WTC11 (cell line): ENCODE measurements at regions not wholly inside any gene's neighbourhood (a gene's known extent, or its start where the extent isn't known, plus 50 kb on each side); places are given as distances from the start of the nearest gene placed in this dataset.

Source experiments
- ATAC-seq: fragments of 200-7000 bp; cut with Tn5 transposase; 2 replicates; pipeline ENCODE4 v1.10.0; 2021; ENCODE audit warnings: mild to moderate bottlenecking, moderate library complexity
- CTCF ChIA-PET: fragments of 300-600 bp; sonication (Branson Sonifier 250); formaldehyde crosslinking; loops from one replicate; lab custom pipeline; 2021; ENCODE audit warnings: antibody characterized with exemption; lab: Charles Lee
- POLR2A ChIA-PET: fragments of 350-600 bp; sonication (Branson Sonifier 250); formaldehyde crosslinking; loops from one replicate; lab custom pipeline; 2021; ENCODE audit warnings: antibody characterized with exemption; lab: Charles Lee
- DNase-seq: peaks from one replicate; pipeline ENCODE4 v3.0.0; 2021; ENCODE audit warnings: low spot score
- H3K27ac Mint-ChIP-seq: 2 replicates; pipeline ENCODE4 v1.8.0; 2021; ENCODE audit warnings: mixed read lengths
- H3K27me3 Mint-ChIP-seq: 2 replicates; pipeline ENCODE4 v1.8.0; 2021; ENCODE audit warnings: low read depth, mild to moderate bottlenecking, moderate library complexity, mixed read lengths
- H3K36me3 Mint-ChIP-seq: 2 replicates; pipeline ENCODE4 v1.8.0; 2021; ENCODE audit warnings: mixed read lengths
- H3K4me1 Mint-ChIP-seq: 2 replicates; pipeline ENCODE4 v1.8.0; 2022; ENCODE audit warnings: mixed read lengths
- H3K4me3 Mint-ChIP-seq: 2 replicates; pipeline ENCODE4 v1.8.0; 2021; ENCODE audit warnings: mild to moderate bottlenecking, moderate library complexity, mixed read lengths
- H3K9me3 Mint-ChIP-seq: 2 replicates; pipeline ENCODE4 v1.8.0; 2021; ENCODE audit warnings: mixed read lengths
- CBFB ChIP-seq: sonication (generic); formaldehyde crosslinking; IDR thresholded peaks from 2 replicates; pipeline ENCODE4 v1.8.1; 2022; ENCODE audit warnings: mild to moderate bottlenecking, low read depth, missing genetic modification reagents
- CREM ChIP-seq: sonication (generic); formaldehyde crosslinking; IDR thresholded peaks from 2 replicates; pipeline ENCODE4 v1.8.1; 2022; ENCODE audit warnings: mild to moderate bottlenecking, missing genetic modification reagents, moderate library complexity
- EMX1 ChIP-seq: fragments of 250-450 bp; sonication (Bioruptor Pico); IDR thresholded peaks from 2 replicates; pipeline ENCODE4 v1.8.0; 2021; ENCODE audit warnings: mild to moderate bottlenecking
- FOXK1 ChIP-seq: sonication (generic); formaldehyde crosslinking; IDR thresholded peaks from 2 replicates; pipeline ENCODE4 v1.8.0; 2022; ENCODE audit warnings: mild to moderate bottlenecking, moderate library complexity, missing genetic modification reagents
- FOXP1 ChIP-seq: sonication (generic); formaldehyde crosslinking; IDR thresholded peaks from 2 replicates; pipeline ENCODE4 v1.8.0; 2022; ENCODE audit warnings: missing genetic modification reagents, mild to moderate bottlenecking, moderate library complexity, borderline replicate concordance
- IRF2 ChIP-seq: sonication (generic); formaldehyde crosslinking; IDR thresholded peaks from 2 replicates; pipeline ENCODE4 v1.8.0; 2022; ENCODE audit warnings: low read depth, missing genetic modification reagents, borderline replicate concordance
- JAZF1 ChIP-seq: fragments of 250-450 bp; sonication (Bioruptor Pico); IDR thresholded peaks from 2 replicates; pipeline ENCODE4 v1.9.0; 2021; ENCODE audit warnings: moderate library complexity, mild to moderate bottlenecking, inconsistent platforms
- KAT7 ChIP-seq: sonication (generic); formaldehyde crosslinking; IDR thresholded peaks from 2 replicates; pipeline ENCODE4 v1.8.1; 2023; ENCODE audit warnings: missing genetic modification reagents, mild to moderate bottlenecking, borderline replicate concordance
- NFE2L1 ChIP-seq: sonication (generic); formaldehyde crosslinking; IDR thresholded peaks from 2 replicates; pipeline ENCODE4 v1.8.1; 2023; ENCODE audit warnings: missing genetic modification reagents
- SMAD4 ChIP-seq: sonication (generic); formaldehyde crosslinking; IDR thresholded peaks from 2 replicates; pipeline ENCODE4 v1.8.0; 2022; ENCODE audit warnings: mild to moderate bottlenecking, missing genetic modification reagents
- ZNF138 ChIP-seq: sonication (generic); formaldehyde crosslinking; conservative IDR thresholded peaks from 2 replicates; pipeline ENCODE4 v1.8.1; 2022; ENCODE audit warnings: mild to moderate bottlenecking, moderate library complexity, missing genetic modification reagents
- ZNF396 ChIP-seq: fragments of 250-450 bp; sonication (Bioruptor Pico); IDR thresholded peaks from 2 replicates; pipeline ENCODE4 v1.8.0; 2021; ENCODE audit warnings: mild to moderate bottlenecking, moderate library complexity, borderline replicate concordance
- ZNF671 ChIP-seq: fragments of 250-450 bp; sonication (Bioruptor Pico); IDR thresholded peaks from 2 replicates; pipeline ENCODE4 v1.8.0; 2021; ENCODE audit warnings: mild to moderate bottlenecking
- TF ChIP-seq, protein P1 (sequence below): sonication (generic); formaldehyde crosslinking; IDR thresholded peaks from 2 replicates; pipeline ENCODE4 v1.8.1; 2023; ENCODE audit warnings: mild to moderate bottlenecking, moderate library complexity, missing genetic modification reagents
- TF ChIP-seq, protein P2 (sequence below): sonication (generic); formaldehyde crosslinking; IDR thresholded peaks from 2 replicates; pipeline ENCODE4 v1.8.0; 2022; ENCODE audit warnings: missing genetic modification reagents
- TF ChIP-seq, protein P3 (sequence below): fragments of 250-450 bp; sonication (Bioruptor Pico); IDR thresholded peaks from 2 replicates; pipeline ENCODE4 v1.9.0; 2021; ENCODE audit warnings: mild to moderate bottlenecking
- TF ChIP-seq, protein P4 (sequence below): sonication (generic); formaldehyde crosslinking; IDR thresholded peaks from 2 replicates; pipeline ENCODE4 v1.8.0; 2023; ENCODE audit warnings: mild to moderate bottlenecking, missing genetic modification reagents
- TF ChIP-seq, protein P5 (sequence below): sonication (generic); formaldehyde crosslinking; IDR thresholded peaks from 2 replicates; pipeline ENCODE4 v1.8.0; 2022; ENCODE audit warnings: mild to moderate bottlenecking, missing genetic modification reagents
- TF ChIP-seq, protein P6 (sequence below): sonication (generic); formaldehyde crosslinking; IDR thresholded peaks from 2 replicates; pipeline ENCODE4 v1.8.0; 2023; ENCODE audit warnings: missing genetic modification reagents
- TF ChIP-seq, protein P7 (sequence below): sonication (generic); formaldehyde crosslinking; IDR thresholded peaks from 2 replicates; pipeline ENCODE4 v1.8.1; 2022; ENCODE audit warnings: missing genetic modification reagents, borderline replicate concordance

DNA sequence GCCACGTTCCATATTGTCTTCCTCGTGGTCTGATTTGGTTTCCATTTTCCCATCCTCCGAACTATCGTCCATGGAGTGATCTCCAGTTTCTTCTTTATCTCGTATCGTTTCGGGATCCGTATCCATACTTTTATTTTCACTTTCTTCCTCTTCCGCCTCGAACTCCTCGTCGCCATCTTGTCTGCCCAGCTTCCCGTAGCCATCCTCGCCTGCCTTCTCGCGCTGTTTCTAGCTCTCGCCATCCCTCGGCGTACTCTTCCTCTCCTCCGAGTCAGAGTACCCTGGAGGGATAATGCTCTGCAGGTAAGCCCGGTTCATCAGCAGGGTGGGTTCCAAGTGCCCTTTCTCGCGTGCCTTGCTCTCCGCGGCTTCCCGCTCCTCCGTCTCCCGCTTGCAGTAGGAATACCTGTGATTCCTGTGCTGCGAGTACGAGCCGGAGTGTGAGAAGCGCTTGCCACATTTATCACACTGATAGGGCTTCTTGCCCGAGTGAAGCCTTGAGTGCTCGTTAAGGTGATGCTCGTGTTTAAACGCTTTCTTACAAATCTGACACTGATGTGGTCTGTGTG, 134.5 kb upstream of the TAPT1 start:
- DNase-seq (no peak), ATAC-seq (peak; percentile 36)
- H3K36me3 Mint-ChIP-seq = no peaks in the 10 kb centered on the region
- H3K27me3 Mint-ChIP-seq = no peaks in the 10 kb centered on the region
- H3K27ac Mint-ChIP-seq = no peak overlapping the region
- H3K9me3 Mint-ChIP-seq = no peaks in the 10 kb centered on the region
- TF ChIP-seq, protein P1, sequence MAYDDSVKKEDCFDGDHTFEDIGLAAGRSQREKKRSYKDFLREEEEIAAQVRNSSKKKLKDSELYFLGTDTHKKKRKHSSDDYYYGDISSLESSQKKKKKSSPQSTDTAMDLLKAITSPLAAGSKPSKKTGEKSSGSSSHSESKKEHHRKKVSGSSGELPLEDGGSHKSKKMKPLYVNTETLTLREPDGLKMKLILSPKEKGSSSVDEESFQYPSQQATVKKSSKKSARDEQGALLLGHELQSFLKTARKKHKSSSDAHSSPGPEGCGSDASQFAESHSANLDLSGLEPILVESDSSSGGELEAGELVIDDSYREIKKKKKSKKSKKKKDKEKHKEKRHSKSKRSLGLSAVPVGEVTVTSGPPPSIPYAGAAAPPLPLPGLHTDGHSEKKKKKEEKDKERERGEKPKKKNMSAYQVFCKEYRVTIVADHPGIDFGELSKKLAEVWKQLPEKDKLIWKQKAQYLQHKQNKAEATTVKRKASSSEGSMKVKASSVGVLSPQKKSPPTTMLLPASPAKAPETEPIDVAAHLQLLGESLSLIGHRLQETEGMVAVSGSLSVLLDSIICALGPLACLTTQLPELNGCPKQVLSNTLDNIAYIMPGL (CRISPR knock-in tag) = no peak
- TF ChIP-seq CREM (CRISPR knock-in tag) = no peak
- TF ChIP-seq, protein P2, sequence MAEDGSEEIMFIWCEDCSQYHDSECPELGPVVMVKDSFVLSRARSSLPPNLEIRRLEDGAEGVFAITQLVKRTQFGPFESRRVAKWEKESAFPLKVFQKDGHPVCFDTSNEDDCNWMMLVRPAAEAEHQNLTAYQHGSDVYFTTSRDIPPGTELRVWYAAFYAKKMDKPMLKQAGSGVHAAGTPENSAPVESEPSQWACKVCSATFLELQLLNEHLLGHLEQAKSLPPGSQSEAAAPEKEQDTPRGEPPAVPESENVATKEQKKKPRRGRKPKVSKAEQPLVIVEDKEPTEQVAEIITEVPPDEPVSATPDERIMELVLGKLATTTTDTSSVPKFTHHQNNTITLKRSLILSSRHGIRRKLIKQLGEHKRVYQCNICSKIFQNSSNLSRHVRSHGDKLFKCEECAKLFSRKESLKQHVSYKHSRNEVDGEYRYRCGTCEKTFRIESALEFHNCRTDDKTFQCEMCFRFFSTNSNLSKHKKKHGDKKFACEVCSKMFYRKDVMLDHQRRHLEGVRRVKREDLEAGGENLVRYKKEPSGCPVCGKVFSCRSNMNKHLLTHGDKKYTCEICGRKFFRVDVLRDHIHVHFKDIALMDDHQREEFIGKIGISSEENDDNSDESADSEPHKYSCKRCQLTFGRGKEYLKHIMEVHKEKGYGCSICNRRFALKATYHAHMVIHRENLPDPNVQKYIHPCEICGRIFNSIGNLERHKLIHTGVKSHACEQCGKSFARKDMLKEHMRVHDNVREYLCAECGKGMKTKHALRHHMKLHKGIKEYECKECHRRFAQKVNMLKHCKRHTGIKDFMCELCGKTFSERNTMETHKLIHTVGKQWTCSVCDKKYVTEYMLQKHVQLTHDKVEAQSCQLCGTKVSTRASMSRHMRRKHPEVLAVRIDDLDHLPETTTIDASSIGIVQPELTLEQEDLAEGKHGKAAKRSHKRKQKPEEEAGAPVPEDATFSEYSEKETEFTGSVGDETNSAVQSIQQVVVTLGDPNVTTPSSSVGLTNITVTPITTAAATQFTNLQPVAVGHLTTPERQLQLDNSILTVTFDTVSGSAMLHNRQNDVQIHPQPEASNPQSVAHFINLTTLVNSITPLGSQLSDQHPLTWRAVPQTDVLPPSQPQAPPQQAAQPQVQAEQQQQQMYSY (CRISPR knock-in tag) = no peak
- TF ChIP-seq, protein P3, sequence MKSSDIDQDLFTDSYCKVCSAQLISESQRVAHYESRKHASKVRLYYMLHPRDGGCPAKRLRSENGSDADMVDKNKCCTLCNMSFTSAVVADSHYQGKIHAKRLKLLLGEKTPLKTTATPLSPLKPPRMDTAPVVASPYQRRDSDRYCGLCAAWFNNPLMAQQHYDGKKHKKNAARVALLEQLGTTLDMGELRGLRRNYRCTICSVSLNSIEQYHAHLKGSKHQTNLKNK (CRISPR knock-in tag) = no peak
- TF ChIP-seq SMAD4 (CRISPR knock-in tag) = no peak
- no peak for TF ChIP-seq ZNF396
- TF ChIP-seq ZNF138 (CRISPR knock-in tag) = no peak
- TF ChIP-seq IRF2 (CRISPR knock-in tag) = no peak
- TF ChIP-seq NFE2L1 (CRISPR knock-in tag) = no peak
- no peak for TF ChIP-seq ZNF671
- no peak for TF ChIP-seq FOXP1 (CRISPR knock-in tag)
- no peak for TF ChIP-seq JAZF1 (CRISPR knock-in tag)
- H3K4me3 Mint-ChIP-seq = no peak overlapping the region
- POLR2A ChIA-PET = no interaction called here
- H3K4me1 Mint-ChIP-seq = no peaks in the 10 kb centered on the region
- CTCF ChIA-PET = no interaction called here

DNA sequence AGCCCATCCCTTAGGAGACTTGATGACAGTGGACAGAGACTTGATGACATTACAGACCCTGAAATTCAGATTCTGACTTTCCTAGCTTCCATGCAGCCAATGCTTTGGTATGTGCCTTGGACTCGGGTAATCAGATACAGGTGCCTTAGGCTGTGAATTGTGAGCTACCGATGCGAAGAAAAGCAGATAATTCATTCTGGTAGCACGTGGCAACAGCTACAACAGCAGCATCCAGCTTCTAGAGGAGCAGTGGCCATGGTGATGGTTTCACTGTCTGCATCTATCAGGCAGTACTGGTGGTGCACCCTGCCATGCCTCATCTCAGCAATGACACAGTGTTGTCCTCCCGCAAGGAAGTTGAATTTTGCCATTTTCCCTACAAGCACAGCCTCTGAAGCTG, 126.9 kb upstream of the TAPT1 start:
- Mint-ChIP-seq H3K9me3 (no peaks in the 10 kb centered on the region), H3K27me3 (no peaks in the 10 kb centered on the region), H3K4me1 (peaks cover 26% of the 10 kb centered on the region), H3K4me3 (no peak overlapping the region), H3K27ac (no peak overlapping the region), H3K36me3 (no peaks in the 10 kb centered on the region)
- DNase-seq (no peak), ATAC-seq (no peak)
- ChIA-PET CTCF (no interaction called here), POLR2A (no interaction called here)
- TF ChIP-seq EMX1 (CRISPR knock-in tag) (no peak), FOXK1 (CRISPR knock-in tag) (no peak)

DNA sequence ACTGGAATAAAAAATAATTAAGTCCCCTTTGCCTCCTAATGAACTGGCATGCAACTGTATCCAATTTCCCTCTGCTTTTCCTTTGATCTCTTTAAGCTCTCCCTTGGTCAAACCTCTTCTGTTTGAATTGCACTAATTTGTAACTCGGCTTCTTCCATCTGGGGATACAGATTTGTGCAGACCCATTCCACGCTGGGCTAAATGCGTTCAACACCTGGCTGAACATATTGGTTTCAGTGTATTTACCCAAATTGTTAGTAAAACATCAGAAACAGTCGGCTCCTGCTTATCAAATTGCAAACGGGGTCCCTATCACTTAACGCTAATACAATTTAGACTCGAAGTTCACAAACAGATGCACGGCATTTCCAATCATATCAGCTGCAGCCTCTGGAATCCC, 124.9 kb upstream of the TAPT1 start:
- CTCF ChIA-PET = no interaction called here
- no peaks in the 10 kb centered on the region for H3K27me3 Mint-ChIP-seq
- TF ChIP-seq, protein P4, sequence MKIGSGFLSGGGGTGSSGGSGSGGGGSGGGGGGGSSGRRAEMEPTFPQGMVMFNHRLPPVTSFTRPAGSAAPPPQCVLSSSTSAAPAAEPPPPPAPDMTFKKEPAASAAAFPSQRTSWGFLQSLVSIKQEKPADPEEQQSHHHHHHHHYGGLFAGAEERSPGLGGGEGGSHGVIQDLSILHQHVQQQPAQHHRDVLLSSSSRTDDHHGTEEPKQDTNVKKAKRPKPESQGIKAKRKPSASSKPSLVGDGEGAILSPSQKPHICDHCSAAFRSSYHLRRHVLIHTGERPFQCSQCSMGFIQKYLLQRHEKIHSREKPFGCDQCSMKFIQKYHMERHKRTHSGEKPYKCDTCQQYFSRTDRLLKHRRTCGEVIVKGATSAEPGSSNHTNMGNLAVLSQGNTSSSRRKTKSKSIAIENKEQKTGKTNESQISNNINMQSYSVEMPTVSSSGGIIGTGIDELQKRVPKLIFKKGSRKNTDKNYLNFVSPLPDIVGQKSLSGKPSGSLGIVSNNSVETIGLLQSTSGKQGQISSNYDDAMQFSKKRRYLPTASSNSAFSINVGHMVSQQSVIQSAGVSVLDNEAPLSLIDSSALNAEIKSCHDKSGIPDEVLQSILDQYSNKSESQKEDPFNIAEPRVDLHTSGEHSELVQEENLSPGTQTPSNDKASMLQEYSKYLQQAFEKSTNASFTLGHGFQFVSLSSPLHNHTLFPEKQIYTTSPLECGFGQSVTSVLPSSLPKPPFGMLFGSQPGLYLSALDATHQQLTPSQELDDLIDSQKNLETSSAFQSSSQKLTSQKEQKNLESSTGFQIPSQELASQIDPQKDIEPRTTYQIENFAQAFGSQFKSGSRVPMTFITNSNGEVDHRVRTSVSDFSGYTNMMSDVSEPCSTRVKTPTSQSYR = no peak
- TF ChIP-seq CBFB (CRISPR knock-in tag) (no peak), IRF2 (CRISPR knock-in tag) (no peak), KAT7 (CRISPR knock-in tag) (no peak)
- TF ChIP-seq, protein P5, sequence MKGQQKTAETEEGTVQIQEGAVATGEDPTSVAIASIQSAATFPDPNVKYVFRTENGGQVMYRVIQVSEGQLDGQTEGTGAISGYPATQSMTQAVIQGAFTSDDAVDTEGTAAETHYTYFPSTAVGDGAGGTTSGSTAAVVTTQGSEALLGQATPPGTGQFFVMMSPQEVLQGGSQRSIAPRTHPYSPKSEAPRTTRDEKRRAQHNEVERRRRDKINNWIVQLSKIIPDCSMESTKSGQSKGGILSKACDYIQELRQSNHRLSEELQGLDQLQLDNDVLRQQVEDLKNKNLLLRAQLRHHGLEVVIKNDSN = no peak
- TF ChIP-seq, protein P6, sequence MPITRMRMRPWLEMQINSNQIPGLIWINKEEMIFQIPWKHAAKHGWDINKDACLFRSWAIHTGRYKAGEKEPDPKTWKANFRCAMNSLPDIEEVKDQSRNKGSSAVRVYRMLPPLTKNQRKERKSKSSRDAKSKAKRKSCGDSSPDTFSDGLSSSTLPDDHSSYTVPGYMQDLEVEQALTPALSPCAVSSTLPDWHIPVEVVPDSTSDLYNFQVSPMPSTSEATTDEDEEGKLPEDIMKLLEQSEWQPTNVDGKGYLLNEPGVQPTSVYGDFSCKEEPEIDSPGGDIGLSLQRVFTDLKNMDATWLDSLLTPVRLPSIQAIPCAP (CRISPR knock-in tag) = no peak
- TF ChIP-seq, protein P7, sequence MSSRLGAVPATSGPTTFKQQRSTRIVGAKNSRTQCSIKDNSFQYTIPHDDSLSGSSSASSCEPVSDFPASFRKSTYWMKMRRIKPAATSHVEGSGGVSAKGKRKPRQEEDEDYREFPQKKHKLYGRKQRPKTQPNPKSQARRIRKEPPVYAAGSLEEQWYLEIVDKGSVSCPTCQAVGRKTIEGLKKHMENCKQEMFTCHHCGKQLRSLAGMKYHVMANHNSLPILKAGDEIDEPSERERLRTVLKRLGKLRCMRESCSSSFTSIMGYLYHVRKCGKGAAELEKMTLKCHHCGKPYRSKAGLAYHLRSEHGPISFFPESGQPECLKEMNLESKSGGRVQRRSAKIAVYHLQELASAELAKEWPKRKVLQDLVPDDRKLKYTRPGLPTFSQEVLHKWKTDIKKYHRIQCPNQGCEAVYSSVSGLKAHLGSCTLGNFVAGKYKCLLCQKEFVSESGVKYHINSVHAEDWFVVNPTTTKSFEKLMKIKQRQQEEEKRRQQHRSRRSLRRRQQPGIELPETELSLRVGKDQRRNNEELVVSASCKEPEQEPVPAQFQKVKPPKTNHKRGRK = no peak

More for the DNA sequence above, 124.9 kb upstream of the TAPT1 start:
- ATAC-seq (no peak), DNase-seq (no peak)
- peaks cover 26% of the 10 kb centered on the region for H3K4me1 Mint-ChIP-seq
- H3K4me3 Mint-ChIP-seq = no peak overlapping the region
- H3K36me3 Mint-ChIP-seq = no peaks in the 10 kb centered on the region
- no peaks in the 10 kb centered on the region for H3K9me3 Mint-ChIP-seq
- POLR2A ChIA-PET = no interaction called here
- no peak overlapping the region for H3K27ac Mint-ChIP-seq
